Natural killer cell (primary cell): ENCODE measurements at regions not wholly inside any gene's neighbourhood (a gene's known extent, or its start where the extent isn't known, plus 50 kb on each side); places are given as distances from the start of the nearest gene placed in this dataset.

Experiments
- ATAC-seq, 3 donors: fragments of 150-1000 bp in 2 of 3; fragments of 200-7000 bp in 1 of 3; cut with Tn5 transposase; 1 replicate in 1 of 3; 2 replicates in 2 of 3; pipeline ENCODE4 v1.10.0; 2021; ENCODE audit warnings: mild to moderate bottlenecking in 2 of 3, moderate library complexity in 2 of 3
- DNase-seq, 2 donors: peaks; one replicate each; pipeline versions ENCODE4 v3.0.0 to v3.0.0-alpha.2; 2013 to 2021; ENCODE audit warnings: mixed read lengths in 1 of 2
- H3K27ac ChIP-seq: one replicate; pipeline ENCODE4 v1.5.1; 2013; ENCODE audit warnings: mild to moderate bottlenecking, low read length
- H3K27me3 ChIP-seq: one replicate; pipeline ENCODE4 v1.6.1; 2013; ENCODE audit warnings: low read length; ENCODE audit not compliant: control insufficient read depth, insufficient read depth
- H3K36me3 ChIP-seq: one replicate; pipeline ENCODE4 v1.6.1; 2013; ENCODE audit warnings: low read length; ENCODE audit not compliant: control insufficient read depth, insufficient read depth
- H3K4me1 ChIP-seq: one replicate; pipeline ENCODE4 v1.6.1; 2013; ENCODE audit warnings: low read length; ENCODE audit not compliant: control insufficient read depth, insufficient read depth
- H3K4me3 ChIP-seq: one replicate; pipeline ENCODE4 v1.5.1; 2013; ENCODE audit warnings: low read length
- H3K9me3 ChIP-seq: one replicate; pipeline ENCODE4 v1.6.1; 2013; ENCODE audit warnings: low read length; ENCODE audit not compliant: control insufficient read depth, insufficient read depth
- H3K27ac Mint-ChIP-seq, 2 donors: one replicate each; pipeline ENCODE4 v1.8.0; 2022; ENCODE audit warnings: mild to moderate bottlenecking in 2 of 2, mixed read lengths in 2 of 2, moderate library complexity in 1 of 2
- H3K27me3 Mint-ChIP-seq, 2 donors: one replicate each; pipeline ENCODE4 v1.8.0; 2022; ENCODE audit warnings: low read depth in 2 of 2, mixed read lengths in 2 of 2
- H3K36me3 Mint-ChIP-seq: one replicate; pipeline ENCODE4 v1.8.0; 2022; ENCODE audit warnings: mixed read lengths
- H3K4me1 Mint-ChIP-seq, 2 donors: one replicate each; pipeline ENCODE4 v1.8.0; 2022; ENCODE audit warnings: mixed read lengths in 2 of 2
- H3K4me3 Mint-ChIP-seq: one replicate; pipeline ENCODE4 v1.8.0; 2022; ENCODE audit warnings: mild to moderate bottlenecking, moderate library complexity, mixed read lengths
- H3K9me3 Mint-ChIP-seq, 2 donors: one replicate each; pipeline ENCODE4 v1.8.0; 2022; ENCODE audit warnings: mixed read lengths in 2 of 2
- WGBS: methylation state at CpG from one replicate; pipeline ENCODE4 v1.1.7; 2013; ENCODE audit warnings: missing lambda C conversion rate; ENCODE audit not compliant: insufficient coverage; 5-methylcytosine and 5-hydroxymethylcytosine counted together
- intact Hi-C: fragments of 100-400 bp; cut with micrococcal nuclease; formaldehyde crosslinking; loops from one replicate; pipeline ENCODE4 v1.14.2; 2022
- TF ChIP-seq, protein P1 (sequence below): fragments of 200-600 bp; IDR thresholded peaks from one replicate; pipeline ENCODE4 v1.8.0; 2022; ENCODE audit warnings: antibody characterized with exemption

DNA sequence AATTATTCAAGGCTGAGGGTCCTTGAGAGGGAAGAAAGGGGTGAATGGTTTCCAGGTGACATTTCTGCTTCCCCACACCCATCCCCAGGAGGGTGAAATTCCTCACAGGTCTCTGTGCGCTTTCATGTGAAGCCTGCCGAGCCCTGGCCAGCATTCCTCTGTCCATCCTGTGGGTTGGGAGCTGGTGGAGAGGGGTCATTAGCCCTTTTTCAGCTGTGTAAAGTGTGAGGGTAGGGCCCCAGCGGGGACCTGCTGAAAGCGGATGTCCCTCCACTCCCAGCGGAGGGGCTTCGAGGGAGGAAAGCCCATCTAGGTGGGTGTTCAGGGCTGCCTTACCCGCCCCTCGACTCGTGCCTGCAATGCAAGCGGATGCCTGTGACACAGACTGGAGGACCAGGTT lies 53.3 kb upstream of the DLX4 start:
- peaks cover 38 to 47% of the 10 kb centered on the region in 2 donors for H3K27me3 Mint-ChIP-seq
- 31% methylated on average over 10 of the region's 10 CpGs for WGBS
- ATAC-seq, result no peak
- Histone ChIP-seq H3K27ac (no peak overlapping the region), H3K9me3 (no peaks in the 10 kb centered on the region), H3K4me3 (no peak overlapping the region), H3K4me1 (no peaks in the 10 kb centered on the region), H3K36me3 (no peaks in the 10 kb centered on the region), H3K27me3 (peaks cover 11% of the 10 kb centered on the region)
- H3K4me1 Mint-ChIP-seq, result no peaks in the 10 kb centered on the region
- intact Hi-C loops, result no loop called here
- no peak overlapping the region for H3K27ac Mint-ChIP-seq
- TF ChIP-seq, protein P1, sequence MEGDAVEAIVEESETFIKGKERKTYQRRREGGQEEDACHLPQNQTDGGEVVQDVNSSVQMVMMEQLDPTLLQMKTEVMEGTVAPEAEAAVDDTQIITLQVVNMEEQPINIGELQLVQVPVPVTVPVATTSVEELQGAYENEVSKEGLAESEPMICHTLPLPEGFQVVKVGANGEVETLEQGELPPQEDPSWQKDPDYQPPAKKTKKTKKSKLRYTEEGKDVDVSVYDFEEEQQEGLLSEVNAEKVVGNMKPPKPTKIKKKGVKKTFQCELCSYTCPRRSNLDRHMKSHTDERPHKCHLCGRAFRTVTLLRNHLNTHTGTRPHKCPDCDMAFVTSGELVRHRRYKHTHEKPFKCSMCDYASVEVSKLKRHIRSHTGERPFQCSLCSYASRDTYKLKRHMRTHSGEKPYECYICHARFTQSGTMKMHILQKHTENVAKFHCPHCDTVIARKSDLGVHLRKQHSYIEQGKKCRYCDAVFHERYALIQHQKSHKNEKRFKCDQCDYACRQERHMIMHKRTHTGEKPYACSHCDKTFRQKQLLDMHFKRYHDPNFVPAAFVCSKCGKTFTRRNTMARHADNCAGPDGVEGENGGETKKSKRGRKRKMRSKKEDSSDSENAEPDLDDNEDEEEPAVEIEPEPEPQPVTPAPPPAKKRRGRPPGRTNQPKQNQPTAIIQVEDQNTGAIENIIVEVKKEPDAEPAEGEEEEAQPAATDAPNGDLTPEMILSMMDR, result no peak
- H3K36me3 Mint-ChIP-seq, result no peaks in the 10 kb centered on the region
- no peak overlapping the region for H3K4me3 Mint-ChIP-seq
- no peak for DNase-seq
- H3K9me3 Mint-ChIP-seq, result no peaks in the 10 kb centered on the region

DNA sequence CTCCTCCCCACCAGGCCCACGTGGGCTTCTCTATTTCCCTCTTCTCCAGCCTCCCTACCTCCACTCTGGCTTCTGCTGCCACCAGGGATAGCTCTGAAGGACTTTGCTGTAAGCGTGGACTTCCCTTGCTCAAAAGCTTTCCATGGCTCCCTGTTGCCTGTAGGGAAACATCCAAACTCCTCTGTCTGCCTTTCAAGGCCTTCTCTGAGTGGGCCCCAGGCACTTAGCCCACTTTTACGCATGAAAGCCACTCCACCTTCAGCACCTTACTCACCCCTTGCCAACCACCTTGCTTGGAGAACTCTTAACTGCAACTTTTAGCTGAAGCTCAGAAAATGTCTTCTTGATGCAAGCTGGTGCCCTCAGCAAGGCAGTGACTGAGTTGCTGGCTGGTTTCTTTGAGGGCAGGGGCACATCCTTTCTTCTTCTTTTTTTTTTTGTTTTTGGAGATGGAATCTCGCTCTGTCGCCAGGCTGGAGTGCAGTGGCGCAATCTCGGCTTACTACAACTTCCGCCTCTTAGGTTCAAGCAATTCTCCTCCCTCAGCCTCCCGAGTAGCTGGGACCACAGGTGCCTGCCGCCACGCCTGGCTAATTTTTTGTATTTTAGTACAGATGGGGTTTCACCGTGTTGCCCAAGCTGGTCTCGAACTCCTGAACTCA lies 52.0 kb upstream of the DLX4 start:
- WGBS, result 79% methylated on average over 11 of the region's 13 CpGs
- DNase-seq, result no peak
- no peak overlapping the region for H3K4me3 Mint-ChIP-seq
- H3K4me1 Mint-ChIP-seq, result no peaks in the 10 kb centered on the region
- H3K27me3 Mint-ChIP-seq, result peaks cover 29 to 36% of the 10 kb centered on the region in 2 donors
- intact Hi-C loops, result no loop called here
- TF ChIP-seq, protein P1, result no peak
- H3K36me3 ChIP-seq, result no peaks in the 10 kb centered on the region
- no peak overlapping the region for H3K27ac ChIP-seq
- H3K36me3 Mint-ChIP-seq, result no peaks in the 10 kb centered on the region
- no peaks in the 10 kb centered on the region for H3K4me1 ChIP-seq
- peaks cover 2% of the 10 kb centered on the region for H3K27me3 ChIP-seq
- H3K9me3 ChIP-seq, result no peaks in the 10 kb centered on the region
- no peak for ATAC-seq
- no peaks in the 10 kb centered on the region for H3K9me3 Mint-ChIP-seq
- no peak overlapping the region for H3K4me3 ChIP-seq
- H3K27ac Mint-ChIP-seq, result no peak overlapping the region

DNA sequence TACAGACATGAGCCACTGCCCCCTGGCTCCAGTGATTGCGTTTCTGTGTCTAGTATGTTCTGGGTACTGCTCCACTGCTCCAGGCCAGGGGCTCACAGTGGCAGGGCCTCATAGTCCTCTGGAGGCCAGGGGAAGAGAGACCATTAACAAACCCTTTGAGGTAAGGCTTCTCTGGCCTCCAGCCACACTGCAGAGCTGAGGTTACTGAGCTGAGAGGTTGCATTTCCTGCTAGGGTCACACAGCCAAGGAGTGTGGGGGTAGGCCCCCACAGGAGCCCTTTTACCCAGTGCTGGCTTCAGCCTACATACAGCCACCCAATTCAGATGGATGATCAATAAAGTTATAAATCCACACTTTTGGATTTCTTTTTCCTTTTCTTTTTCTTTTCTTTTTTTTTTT lies 50.4 kb upstream of the DLX4 start:
- no peaks in the 10 kb centered on the region for H3K36me3 ChIP-seq
- H3K27ac ChIP-seq, result no peak overlapping the region
- ATAC-seq, result no peak
- H3K27ac Mint-ChIP-seq, result no peak overlapping the region
- no peaks in the 10 kb centered on the region for H3K36me3 Mint-ChIP-seq
- H3K4me3 Mint-ChIP-seq, result no peak overlapping the region
- peaks cover 2% of the 10 kb centered on the region for H3K27me3 ChIP-seq
- H3K9me3 ChIP-seq, result no peaks in the 10 kb centered on the region
- no peak for DNase-seq
- peaks cover 29 to 30% of the 10 kb centered on the region in 2 donors for H3K27me3 Mint-ChIP-seq
- no peaks in the 10 kb centered on the region for H3K4me1 ChIP-seq
- TF ChIP-seq, protein P1, result no peak
- intact Hi-C loops, result no loop called here
- H3K4me3 ChIP-seq, result no peak overlapping the region
- H3K9me3 Mint-ChIP-seq, result no peaks in the 10 kb centered on the region
- WGBS, result 82% methylated on average over 1 of the region's 1 CpG
- no peaks in the 10 kb centered on the region for H3K4me1 Mint-ChIP-seq
